ENCODE measurements at regions not wholly inside any gene's neighbourhood (a gene's known extent, or its start where the extent isn't known, plus 50 kb on each side); places are given as distances from the start of the nearest gene placed in this dataset.

DNA sequence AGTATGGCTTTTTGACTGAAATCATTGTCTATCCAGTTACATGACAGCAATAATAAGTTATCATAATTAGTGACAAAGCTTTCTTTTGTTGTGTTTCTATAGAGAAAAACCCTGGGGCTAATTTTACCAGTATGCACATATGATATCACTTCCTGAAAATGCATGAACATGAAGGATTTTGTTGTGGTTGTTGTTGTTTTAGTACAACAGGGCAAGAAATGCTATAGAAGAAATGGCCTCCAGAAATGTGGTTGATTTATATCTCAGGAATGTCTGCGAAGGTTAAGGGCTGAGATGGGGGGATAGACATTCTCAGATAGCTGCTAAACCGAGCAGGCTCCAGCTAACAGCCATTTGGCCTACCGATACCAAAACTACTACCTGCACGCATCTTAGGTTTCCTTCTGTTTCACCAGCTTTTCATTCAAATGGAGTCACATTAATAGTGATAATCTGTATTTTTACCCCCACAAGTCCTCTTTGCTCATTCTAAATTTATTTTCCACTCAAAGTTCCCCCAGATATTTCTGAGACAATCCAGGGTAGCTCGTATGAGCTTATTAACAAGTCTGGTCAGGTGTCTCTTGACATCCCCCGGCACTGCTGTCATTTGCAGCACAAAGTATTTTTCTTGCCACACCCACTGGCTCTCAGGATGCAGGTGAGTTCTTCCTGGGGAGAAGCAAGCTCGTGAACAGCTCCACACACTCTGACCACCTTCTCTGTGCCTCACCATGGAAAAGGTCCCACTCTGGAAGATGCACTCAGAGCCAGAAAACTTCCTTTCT is 232.4 kb upstream of the GAS1 start:
- no peak for DNase-seq
- no peak overlapping the region for H3K27ac ChIP-seq
- intact Hi-C loops (cut with DNase I; ENCODE audit: low total_unique reads) = no loop called here

DNA sequence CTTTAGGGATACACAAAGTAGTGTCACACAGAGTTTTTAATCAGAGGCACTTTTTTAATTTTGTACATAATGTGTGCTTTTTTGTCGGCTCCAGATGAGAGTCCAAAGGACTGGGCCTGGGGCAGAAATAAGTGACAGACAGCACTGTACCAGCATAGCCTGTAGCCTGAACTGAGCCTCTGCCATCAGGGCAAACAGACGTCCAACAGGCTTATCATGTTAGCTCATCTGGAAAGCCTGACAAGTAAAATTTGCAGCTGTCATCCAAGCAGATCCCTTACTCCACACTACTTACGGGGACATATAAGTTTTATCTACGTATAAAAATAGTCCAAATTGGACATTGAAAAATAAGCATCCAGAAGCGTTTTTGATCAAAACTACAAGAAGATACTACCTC is 233.1 kb upstream of the GAS1 start:
- no peaks in the 10 kb centered on the region for H3K27me3 ChIP-seq
- no peaks in the 10 kb centered on the region for H3K36me3 ChIP-seq
- H3K27ac ChIP-seq = no peak overlapping the region
- intact Hi-C loops (cut with DNase I; ENCODE audit: low total_unique reads) = no loop called here
- no peak for DNase-seq
- no peak overlapping the region for H3K4me3 ChIP-seq
- peaks cover 0 to 9% (median 0%) of the 10 kb centered on the region in 4 donors for H3K4me1 ChIP-seq
- no peaks in the 10 kb centered on the region for H3K9me3 ChIP-seq
- TF ChIP-seq, protein P1, sequence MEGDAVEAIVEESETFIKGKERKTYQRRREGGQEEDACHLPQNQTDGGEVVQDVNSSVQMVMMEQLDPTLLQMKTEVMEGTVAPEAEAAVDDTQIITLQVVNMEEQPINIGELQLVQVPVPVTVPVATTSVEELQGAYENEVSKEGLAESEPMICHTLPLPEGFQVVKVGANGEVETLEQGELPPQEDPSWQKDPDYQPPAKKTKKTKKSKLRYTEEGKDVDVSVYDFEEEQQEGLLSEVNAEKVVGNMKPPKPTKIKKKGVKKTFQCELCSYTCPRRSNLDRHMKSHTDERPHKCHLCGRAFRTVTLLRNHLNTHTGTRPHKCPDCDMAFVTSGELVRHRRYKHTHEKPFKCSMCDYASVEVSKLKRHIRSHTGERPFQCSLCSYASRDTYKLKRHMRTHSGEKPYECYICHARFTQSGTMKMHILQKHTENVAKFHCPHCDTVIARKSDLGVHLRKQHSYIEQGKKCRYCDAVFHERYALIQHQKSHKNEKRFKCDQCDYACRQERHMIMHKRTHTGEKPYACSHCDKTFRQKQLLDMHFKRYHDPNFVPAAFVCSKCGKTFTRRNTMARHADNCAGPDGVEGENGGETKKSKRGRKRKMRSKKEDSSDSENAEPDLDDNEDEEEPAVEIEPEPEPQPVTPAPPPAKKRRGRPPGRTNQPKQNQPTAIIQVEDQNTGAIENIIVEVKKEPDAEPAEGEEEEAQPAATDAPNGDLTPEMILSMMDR (IDR thresholded peaks at IDR 0.05) = no peak

More for the DNA sequence above, 232.4 kb upstream of the GAS1 start:
- Histone ChIP-seq H3K36me3 (no peaks in the 10 kb centered on the region), H3K9me3 (no peaks in the 10 kb centered on the region), H3K4me3 (no peak overlapping the region), H3K27me3 (no peaks in the 10 kb centered on the region), H3K4me1 (peaks cover 0 to 9% (median 0%) of the 10 kb centered on the region in 4 donors)
- TF ChIP-seq, protein P1 (IDR thresholded peaks at IDR 0.05) = no peak

DNA sequence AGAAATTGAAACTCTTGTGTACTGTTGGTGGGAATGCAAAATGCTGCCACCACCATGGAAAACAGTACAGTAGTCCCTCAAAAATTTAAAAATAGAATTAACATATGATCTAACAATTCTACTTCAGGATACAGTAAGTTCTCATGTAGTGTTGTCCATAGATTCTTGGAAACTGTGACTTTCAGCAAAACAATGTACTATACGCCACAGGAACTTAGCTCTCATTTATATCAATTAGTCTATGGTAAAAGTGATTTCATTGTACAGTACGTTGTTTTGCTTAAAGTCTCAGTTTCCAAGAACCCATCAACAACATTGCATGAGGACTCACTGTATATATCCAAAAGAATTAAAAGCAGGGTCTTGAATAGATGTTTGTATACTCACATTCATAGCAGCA is 233.5 kb upstream of the GAS1 start:
- no peak for DNase-seq
- TF ChIP-seq, protein P1 (IDR thresholded peaks at IDR 0.05) = no peak
- H3K27ac ChIP-seq = no peak overlapping the region
- no peaks in the 10 kb centered on the region for H3K27me3 ChIP-seq
- intact Hi-C loops (cut with DNase I; ENCODE audit: low total_unique reads) = no loop called here
- H3K36me3 ChIP-seq = no peaks in the 10 kb centered on the region
- no peaks in the 10 kb centered on the region for H3K9me3 ChIP-seq
- peaks cover 0 to 9% (median 0%) of the 10 kb centered on the region in 4 donors for H3K4me1 ChIP-seq
- H3K4me3 ChIP-seq = no peak overlapping the region

DNA sequence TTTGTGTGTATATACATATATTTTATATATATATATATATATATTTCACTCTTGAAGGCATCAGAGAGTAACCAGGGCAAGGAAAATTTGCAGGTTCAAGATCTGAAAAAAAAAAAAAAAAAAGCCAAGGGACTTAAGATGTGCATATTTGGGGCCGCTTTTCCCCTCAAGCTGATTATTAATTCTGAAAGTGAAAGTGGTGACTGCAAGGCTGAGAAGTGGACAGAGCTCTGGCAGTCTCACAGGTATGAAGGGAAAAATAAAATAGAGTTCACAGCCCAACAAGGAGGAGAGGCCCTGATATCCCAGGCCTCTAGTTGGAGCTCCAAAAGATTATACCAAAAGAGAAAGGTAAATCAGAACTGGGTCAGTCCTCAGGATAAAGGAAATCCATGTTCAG is 234.4 kb upstream of the GAS1 start:
- H3K9me3 ChIP-seq = no peaks in the 10 kb centered on the region
- no peaks in the 10 kb centered on the region for H3K36me3 ChIP-seq
- intact Hi-C loops (cut with DNase I; ENCODE audit: low total_unique reads) = no loop called here
- H3K27ac ChIP-seq = no peak overlapping the region
- DNase-seq = no peak
- no peaks in the 10 kb centered on the region for H3K27me3 ChIP-seq
- TF ChIP-seq, protein P1 (IDR thresholded peaks at IDR 0.05) = no peak
- H3K4me3 ChIP-seq = no peak overlapping the region
- H3K4me1 ChIP-seq = peaks cover 0 to 9% (median 0%) of the 10 kb centered on the region in 4 donors

DNA sequence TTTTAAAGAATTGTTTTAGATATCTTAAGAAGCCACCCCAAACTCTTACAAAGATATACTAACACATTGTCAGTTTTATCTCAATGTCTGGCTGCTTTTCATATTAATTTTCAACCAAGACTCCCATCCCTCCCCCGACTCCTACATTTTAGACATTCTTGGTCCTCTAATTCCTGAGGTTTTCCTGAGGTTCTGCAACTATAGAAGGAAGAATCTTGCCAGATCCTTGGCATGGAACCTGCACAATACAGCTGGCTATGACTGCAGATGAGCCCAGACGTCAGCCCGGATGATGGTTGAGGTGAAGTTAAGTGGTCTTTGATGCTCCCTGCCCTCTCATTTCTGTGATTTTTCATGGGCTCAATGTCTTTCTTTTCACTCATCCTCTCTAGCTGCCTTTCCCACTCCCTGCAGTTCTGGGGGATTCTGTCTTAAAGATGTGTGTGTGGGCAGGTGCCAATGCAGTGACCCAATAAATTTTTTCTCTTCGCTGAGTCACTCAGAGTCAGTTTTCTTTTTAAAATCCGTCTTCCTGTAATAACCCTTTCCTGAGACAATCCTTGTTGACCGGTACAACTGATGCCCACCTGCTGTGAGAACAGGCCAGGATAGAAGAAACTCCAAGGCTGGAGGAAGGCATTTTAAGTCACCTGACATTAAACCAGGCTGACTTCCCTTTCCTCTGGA is 237.8 kb upstream of the GAS1 start:
- Histone ChIP-seq H3K4me1 (no peaks in the 10 kb centered on the region), H3K27me3 (no peaks in the 10 kb centered on the region), H3K9me3 (no peaks in the 10 kb centered on the region), H3K4me3 (no peak overlapping the region), H3K36me3 (no peaks in the 10 kb centered on the region), H3K27ac (no peak overlapping the region)
- DNase-seq = no peak
- TF ChIP-seq, protein P1 (IDR thresholded peaks at IDR 0.05) = no peak
- intact Hi-C loops (cut with DNase I; ENCODE audit: low total_unique reads) = no loop called here

All from tibial artery (tissue), 4 donors.